H1 (cell line): ENCODE measurements at regions not wholly inside any gene's neighbourhood (a gene's known extent, or its start where the extent isn't known, plus 50 kb on each side); places are given as distances from the start of the nearest gene placed in this dataset.

ENCODE experiments used
- CTCF ChIA-PET: fragments of 300-600 bp; sonication (Branson Sonifier 250); formaldehyde crosslinking; loops from one replicate; lab custom pipeline; 2021; ENCODE audit not compliant: partially characterized antibody; lab: Charles Lee
- POLR2A ChIA-PET: fragments of 300-600 bp; sonication (Branson Sonifier 250); formaldehyde crosslinking; loops from one replicate; lab custom pipeline; 2021; ENCODE audit warnings: inconsistent platforms; ENCODE audit not compliant: partially characterized antibody; lab: Charles Lee
- DNase-seq, 2 experiments: peaks; one replicate each; pipeline versions ENCODE4 v3.0.0 to v3.0.0-alpha.2; 2010 to 2022; ENCODE audit warnings: low spot score in 2 of 2, low read depth in 1 of 2, mixed read lengths in 1 of 2
- FAIRE-seq: peaks from 2 replicates; lab custom pipeline; 2011; peaks lifted over from hg19 to GRCh38; lab: Jason Lieb, UNC
- H2AFZ ChIP-seq: 2 replicates; pipeline ENCODE4 v1.8.1; 2012; ENCODE audit warnings: low read length, inconsistent platforms
- H2AK5ac ChIP-seq: 2 replicates; pipeline ENCODE4 v1.6.1; 2013; ENCODE audit warnings: low read depth, low read length
- H2BK120ac ChIP-seq: replicated peaks from 2 replicates; pipeline ENCODE3; 2013; ENCODE audit warnings: low read depth, low read length, inconsistent platforms
- H2BK12ac ChIP-seq: 2 replicates; pipeline ENCODE4 v1.6.1; 2013; ENCODE audit warnings: low read depth, low read length
- H2BK15ac ChIP-seq: 2 replicates; pipeline ENCODE4 v1.6.1; 2013; ENCODE audit warnings: low read length
- H2BK20ac ChIP-seq: 2 replicates; pipeline ENCODE4 v1.6.1; 2013; ENCODE audit warnings: low read length
- H2BK5ac ChIP-seq: 2 replicates; pipeline ENCODE4 v1.6.1; 2013; ENCODE audit warnings: low read depth, low read length
- H3K14ac ChIP-seq: 2 replicates; pipeline ENCODE4 v1.6.1; 2013; ENCODE audit warnings: inconsistent platforms; ENCODE audit not compliant: insufficient read length
- H3K18ac ChIP-seq: 2 replicates; pipeline ENCODE4 v1.6.1; 2013; ENCODE audit warnings: low read length; ENCODE audit errors: extremely low read depth
- H3K23ac ChIP-seq: 2 replicates; pipeline ENCODE4 v1.6.1; 2013; ENCODE audit warnings: inconsistent platforms; ENCODE audit not compliant: insufficient read length
- H3K23me2 ChIP-seq: 2 replicates; pipeline ENCODE4 v1.6.1; 2013; ENCODE audit warnings: low read depth, low read length
- H3K27ac ChIP-seq: 2 replicates; pipeline ENCODE4 v1.6.1; 2011; ENCODE audit warnings: low read depth, low read length, inconsistent platforms
- H3K27me3 ChIP-seq, 4 experiments: replicated peaks in 1 of 4; 1 replicate in 1 of 4; 2 replicates in 3 of 4; pipeline versions ENCODE4 v1.6.1 to v1.8.1; 2011 to 2013; ENCODE audit warnings: low read length in 3 of 4, mild to moderate bottlenecking in 3 of 4, inconsistent platforms in 2 of 4, mixed read lengths in 2 of 4, moderate library complexity in 1 of 4; ENCODE audit not compliant: control insufficient read depth in 3 of 4, insufficient read depth in 3 of 4; ENCODE audit errors: extremely low read depth in 1 of 4
- H3K36me3 ChIP-seq, 4 experiments: 2 replicates each; pipeline versions ENCODE4 v1.6.1 to v1.8.1; 2011 to 2013; ENCODE audit warnings: mild to moderate bottlenecking in 4 of 4, low read length in 3 of 4, moderate library complexity in 2 of 4, control low read depth in 1 of 4, inconsistent platforms in 1 of 4; ENCODE audit not compliant: insufficient read depth in 4 of 4, control insufficient read depth in 2 of 4
- H3K4ac ChIP-seq: replicated peaks from 2 replicates; pipeline ENCODE3; 2013; ENCODE audit warnings: low read length, low read depth, mixed read lengths, inconsistent platforms; ENCODE audit not compliant: insufficient read length
- H3K4me1 ChIP-seq, 4 experiments: replicated peaks in 1 of 4; 1 replicate in 1 of 4; 2 replicates in 3 of 4; pipeline versions ENCODE4 v1.6.1 to v1.8.1; 2011 to 2013; ENCODE audit warnings: low read length in 3 of 4, inconsistent platforms in 2 of 4, mixed read lengths in 1 of 4; ENCODE audit not compliant: insufficient read depth in 4 of 4, control insufficient read depth in 3 of 4
- H3K4me2 ChIP-seq, 2 experiments: 2 replicates each; pipeline versions ENCODE4 v1.6.1 to v1.8.1; 2011 to 2013; ENCODE audit warnings: low read depth in 2 of 2, low read length in 2 of 2, control low read depth in 1 of 2, inconsistent platforms in 1 of 2, mild to moderate bottlenecking in 1 of 2; ENCODE audit not compliant: insufficient read depth in 1 of 2
- H3K4me3 ChIP-seq, 4 experiments: fragments of 200-600, 300-600 bp in 1 of 4; sonication (generic), shearing (Covaris generic), sonication (Bioruptor Twin) in 1 of 4; 2 replicates each; pipeline versions ENCODE4 v1.5.1 to v1.8.1; 2011 to 2016; ENCODE audit warnings: low read length in 4 of 4, low read depth in 3 of 4, control low read depth in 2 of 4, inconsistent platforms in 2 of 4, mild to moderate bottlenecking in 2 of 4, mixed read lengths in 1 of 4, moderate library complexity in 1 of 4; ENCODE audit not compliant: insufficient read depth in 2 of 4; ENCODE audit errors: extremely low read depth in 1 of 4
- H3K56ac ChIP-seq: replicated peaks from 2 replicates; pipeline ENCODE3; 2013; ENCODE audit warnings: low read depth, mild to moderate bottlenecking, mixed read lengths, low read length, inconsistent platforms; ENCODE audit not compliant: insufficient read length
- H3K79me1 ChIP-seq: 2 replicates; pipeline ENCODE4 v1.6.1; 2013; ENCODE audit warnings: low read depth, low read length, control low read depth
- H3K79me2 ChIP-seq, 2 experiments: 2 replicates each; pipeline versions ENCODE4 v1.6.1 to v1.8.1; 2012 to 2013; ENCODE audit warnings: low read length in 2 of 2, mild to moderate bottlenecking in 2 of 2, inconsistent platforms in 1 of 2; ENCODE audit not compliant: insufficient read depth in 2 of 2, control insufficient read depth in 1 of 2
- H3K9ac ChIP-seq, 4 experiments: replicated peaks in 1 of 4; 1 replicate in 1 of 4; 2 replicates in 3 of 4; pipeline versions ENCODE4 v1.6.1 to v1.8.1; 2011 to 2013; ENCODE audit warnings: low read depth in 3 of 4, low read length in 3 of 4, control low read depth in 2 of 4, mild to moderate bottlenecking in 2 of 4, moderate library complexity in 2 of 4, inconsistent platforms in 1 of 4; ENCODE audit errors: extremely low read depth in 1 of 4
- H3K9me3 ChIP-seq, 2 experiments: 2 replicates each; pipeline versions ENCODE4 v1.6.1 to v1.8.1; 2012 to 2013; ENCODE audit warnings: mild to moderate bottlenecking in 2 of 2, moderate library complexity in 2 of 2, control low read depth in 1 of 2, inconsistent platforms in 1 of 2, low read depth in 1 of 2, low read length in 1 of 2, mixed read lengths in 1 of 2; ENCODE audit not compliant: insufficient read depth in 2 of 2
- H4K20me1 ChIP-seq, 2 experiments: replicated peaks in 1 of 2; 2 replicates each; pipeline versions ENCODE3 to v1.8.1; 2011 to 2013; ENCODE audit warnings: inconsistent platforms in 2 of 2, low read length in 2 of 2, mild to moderate bottlenecking in 1 of 2; ENCODE audit not compliant: insufficient read depth in 2 of 2, control insufficient read depth in 1 of 2
- H4K5ac ChIP-seq: 2 replicates; pipeline ENCODE4 v1.6.1; 2013; ENCODE audit warnings: low read length, low read depth, mixed read lengths, inconsistent platforms; ENCODE audit not compliant: insufficient read length
- H4K8ac ChIP-seq: 2 replicates; pipeline ENCODE4 v1.8.0; 2013; ENCODE audit warnings: mild to moderate bottlenecking, moderate library complexity, low read length, inconsistent platforms; ENCODE audit not compliant: insufficient read depth; ENCODE audit errors: extremely low read depth
- H4K91ac ChIP-seq: replicated peaks from 2 replicates; pipeline ENCODE3; 2013; ENCODE audit warnings: low read length, mixed read lengths, inconsistent platforms; ENCODE audit not compliant: insufficient read length
- GABPA ChIP-seq: IDR thresholded peaks from 2 replicates; pipeline ENCODE4 v1.6.1; 2011; ENCODE audit warnings: mild to moderate bottlenecking, low read length, moderate library complexity, borderline replicate concordance; ENCODE audit not compliant: insufficient read depth
- RAD21 ChIP-seq, 2 experiments: IDR thresholded peaks in 1 of 2; conservative IDR thresholded peaks in 1 of 2; 2 replicates each; pipeline ENCODE4 v1.6.1; 2011; ENCODE audit warnings: low read depth in 2 of 2, low read length in 2 of 2, improper control_type of control experiment in 1 of 2, inconsistent platforms in 1 of 2, mild to moderate bottlenecking in 1 of 2, moderate library complexity in 1 of 2
- RFX5 ChIP-seq: IDR thresholded peaks from 2 replicates; pipeline ENCODE4 v1.6.1; 2011; ENCODE audit warnings: low read depth, low read length, improper control_type of control experiment, borderline replicate concordance
- RNF2 ChIP-seq: fragments of 200-900, 300-1000 bp; sonication (generic); IDR thresholded peaks from 2 replicates; pipeline ENCODE4 v1.7.1; 2016; ENCODE audit warnings: borderline replicate concordance, low read depth, mild to moderate bottlenecking, antibody characterized with exemption, low read length; ENCODE audit not compliant: poor library complexity, severe bottlenecking; ENCODE audit errors: missing control alignments
- WGBS, 2 experiments: shearing (Covaris generic) in 1 of 2; methylation state at CpG; one replicate each; pipeline versions ENCODE4 v1.1.6 to v1.1.7; 2013 to 2015; ENCODE audit warnings: low lambda C conversion rate in 2 of 2, mixed read lengths in 2 of 2, inconsistent platforms in 1 of 2, low coverage in 1 of 2, missing lambda C conversion rate in 1 of 2; ENCODE audit not compliant: insufficient replicate concordance in 2 of 2, insufficient coverage in 1 of 2, insufficient read length in 1 of 2; ENCODE audit errors: extremely low coverage in 1 of 2, missing lambda C conversion rate in 1 of 2; 5-methylcytosine and 5-hydroxymethylcytosine counted together
- TF ChIP-seq, protein P1 (sequence below), 3 experiments: IDR thresholded peaks; 1 replicate in 2 of 3; 2 replicates in 1 of 3; pipeline versions ENCODE4 v1.5.1 to v1.6.1; 2011; ENCODE audit warnings: low read length in 3 of 3, mild to moderate bottlenecking in 3 of 3, inconsistent platforms in 2 of 3, low read depth in 1 of 3, moderate library complexity in 1 of 3; ENCODE audit not compliant: insufficient read depth in 1 of 3; ENCODE audit errors: control extremely low read depth in 1 of 3
- TF ChIP-seq, protein P2 (sequence below): IDR thresholded peaks from 2 replicates; pipeline ENCODE4 v1.6.1; 2012; ENCODE audit warnings: low read length, inconsistent platforms

DNA sequence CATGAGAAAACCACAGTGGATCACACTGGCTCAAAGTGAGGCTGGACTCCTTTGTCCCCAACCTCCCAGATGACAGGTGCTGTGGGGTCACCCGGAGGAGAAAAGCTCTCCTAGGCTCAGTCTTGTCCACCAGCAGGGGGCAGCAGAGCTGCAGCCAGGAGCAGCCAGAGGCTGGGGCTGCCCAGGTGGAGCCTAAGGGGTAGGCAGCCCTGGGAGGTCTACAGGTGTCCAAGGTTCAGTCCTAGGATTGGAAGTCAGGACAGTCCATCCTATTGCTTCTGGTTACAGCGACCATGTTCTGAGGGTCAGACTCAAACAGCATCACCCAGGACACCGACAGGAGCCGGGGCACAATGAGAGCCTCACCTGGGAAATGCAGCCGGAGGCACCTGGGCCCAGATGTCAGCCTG lies 77.6 kb upstream of the IGLL5 start:
- Histone ChIP-seq H4K20me1 (no peaks in the 10 kb centered on the region), H2AK5ac (no peak overlapping the region), H3K9ac (no peak overlapping the region), H4K91ac (no peak overlapping the region), H2BK15ac (no peak overlapping the region), H3K27me3 (peaks cover 5 to 47% (median 17%) of the 10 kb centered on the region in 4 experiments; a peak in 5 of 7 replicates), H3K4me1 (no peaks in the 10 kb centered on the region), H3K9me3 (peaks cover 38 to 65% of the 10 kb centered on the region in 2 experiments), H2BK120ac (no peak overlapping the region), H3K27ac (no peak overlapping the region), H3K4me3 (no peak overlapping the region), H3K4ac (no peak overlapping the region), H3K18ac (no peak overlapping the region), H3K4me2 (no peak overlapping the region), H4K8ac (no peak overlapping the region), H2BK5ac (no peak overlapping the region), H3K23ac (no peak overlapping the region), H3K79me2 (no peaks in the 10 kb centered on the region), H2BK20ac (no peak overlapping the region), H3K36me3 (no peaks in the 10 kb centered on the region), H3K79me1 (no peaks in the 10 kb centered on the region), H3K56ac (no peak overlapping the region), H2BK12ac (no peak overlapping the region), H2AFZ (no peak overlapping the region), H3K23me2 (no peaks in the 10 kb centered on the region), H3K14ac (no peak overlapping the region), H4K5ac (no peak overlapping the region)
- WGBS, 2 experiments = 77% methylated on average over 5 of the region's 5 CpGs; no CpG with 5 or more reads in 1 of the 2 experiments
- CTCF ChIA-PET = interaction anchor here (1.5 kb wide), 1 partner anchor 40 kb away, joined by 3 read pairs; no protein-coding TSS in a partner anchor
- POLR2A ChIA-PET = no interaction called here
- DNase-seq (no peak), FAIRE-seq (no peak)
- TF ChIP-seq RAD21 (IDR thresholded peaks at IDR 0.05 in 1 of 2, conservative IDR thresholded peaks at IDR 0.05 in 1 of 2; ENCODE audit: low read depth in 2 of 2, low read length in 2 of 2) = peak in 1 of 2 experiments; percentile 32; a peak in 2 of 4 replicates
- TF ChIP-seq, protein P1, sequence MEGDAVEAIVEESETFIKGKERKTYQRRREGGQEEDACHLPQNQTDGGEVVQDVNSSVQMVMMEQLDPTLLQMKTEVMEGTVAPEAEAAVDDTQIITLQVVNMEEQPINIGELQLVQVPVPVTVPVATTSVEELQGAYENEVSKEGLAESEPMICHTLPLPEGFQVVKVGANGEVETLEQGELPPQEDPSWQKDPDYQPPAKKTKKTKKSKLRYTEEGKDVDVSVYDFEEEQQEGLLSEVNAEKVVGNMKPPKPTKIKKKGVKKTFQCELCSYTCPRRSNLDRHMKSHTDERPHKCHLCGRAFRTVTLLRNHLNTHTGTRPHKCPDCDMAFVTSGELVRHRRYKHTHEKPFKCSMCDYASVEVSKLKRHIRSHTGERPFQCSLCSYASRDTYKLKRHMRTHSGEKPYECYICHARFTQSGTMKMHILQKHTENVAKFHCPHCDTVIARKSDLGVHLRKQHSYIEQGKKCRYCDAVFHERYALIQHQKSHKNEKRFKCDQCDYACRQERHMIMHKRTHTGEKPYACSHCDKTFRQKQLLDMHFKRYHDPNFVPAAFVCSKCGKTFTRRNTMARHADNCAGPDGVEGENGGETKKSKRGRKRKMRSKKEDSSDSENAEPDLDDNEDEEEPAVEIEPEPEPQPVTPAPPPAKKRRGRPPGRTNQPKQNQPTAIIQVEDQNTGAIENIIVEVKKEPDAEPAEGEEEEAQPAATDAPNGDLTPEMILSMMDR (IDR thresholded peaks at IDR 0.05; ENCODE audit: control extremely low read depth in 1 of 3, insufficient read depth in 1 of 3, low read depth in 1 of 3, low read length in 3 of 3) = peak in 2 of 3 experiments; percentile 1 to 13; a peak in 2 of 4 replicates
- no peak for TF ChIP-seq RFX5
- no peak for TF ChIP-seq GABPA
- TF ChIP-seq RNF2 = no peak
- TF ChIP-seq, protein P2, sequence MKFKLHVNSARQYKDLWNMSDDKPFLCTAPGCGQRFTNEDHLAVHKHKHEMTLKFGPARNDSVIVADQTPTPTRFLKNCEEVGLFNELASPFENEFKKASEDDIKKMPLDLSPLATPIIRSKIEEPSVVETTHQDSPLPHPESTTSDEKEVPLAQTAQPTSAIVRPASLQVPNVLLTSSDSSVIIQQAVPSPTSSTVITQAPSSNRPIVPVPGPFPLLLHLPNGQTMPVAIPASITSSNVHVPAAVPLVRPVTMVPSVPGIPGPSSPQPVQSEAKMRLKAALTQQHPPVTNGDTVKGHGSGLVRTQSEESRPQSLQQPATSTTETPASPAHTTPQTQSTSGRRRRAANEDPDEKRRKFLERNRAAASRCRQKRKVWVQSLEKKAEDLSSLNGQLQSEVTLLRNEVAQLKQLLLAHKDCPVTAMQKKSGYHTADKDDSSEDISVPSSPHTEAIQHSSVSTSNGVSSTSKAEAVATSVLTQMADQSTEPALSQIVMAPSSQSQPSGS = no peak
